ENCODE measurements at regions not wholly inside any gene's neighbourhood (a gene's known extent, or its start where the extent isn't known, plus 50 kb on each side); places are given as distances from the start of the nearest gene placed in this dataset.

- no peak for DNase-seq (ENCODE audit: low spot score)
Observed at GRCh38 chr2:147358375-147358774, 486.5 kb upstream of the ACVR2A start.

DNA sequence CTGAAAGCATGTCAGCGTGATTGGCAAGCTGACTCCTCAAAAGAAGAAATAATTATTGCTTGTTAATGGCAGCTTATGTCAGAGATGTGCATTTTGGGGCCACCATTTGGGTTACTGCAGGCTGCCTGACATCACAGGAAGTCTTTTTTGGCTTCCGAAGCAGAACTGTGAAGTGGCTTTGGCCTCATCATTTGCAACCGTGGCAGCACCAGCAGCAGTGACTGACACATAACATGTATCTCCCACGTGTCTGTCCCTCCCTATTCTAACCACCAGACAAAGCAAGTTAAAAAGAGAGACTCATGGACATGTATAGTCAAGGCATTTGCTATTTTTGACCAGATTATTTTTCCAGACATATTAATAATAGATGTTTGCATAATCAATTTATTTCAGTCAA lies 488.7 kb upstream of the ACVR2A start:
- DNase-seq (ENCODE audit: low spot score): no peak

- no peak for DNase-seq (ENCODE audit: low spot score)
Observed at GRCh38 chr2:147355706-147356105, 489.1 kb upstream of the ACVR2A start.

DNA sequence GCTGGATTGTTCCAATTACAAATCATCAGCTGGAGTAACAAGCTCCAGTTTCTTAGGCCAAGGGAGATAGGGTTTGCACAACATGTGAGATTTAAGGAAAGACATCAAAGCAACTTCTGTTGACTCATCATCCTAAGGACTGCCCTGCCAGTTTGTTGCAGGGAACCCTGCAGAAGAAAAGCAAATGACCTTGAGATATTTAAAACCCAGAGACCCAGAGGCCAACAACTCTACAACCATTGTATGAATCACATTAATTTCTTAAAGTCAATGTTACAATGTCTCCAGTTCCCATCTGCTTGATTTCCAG lies 491.8 kb upstream of the ACVR2A start:
- DNase-seq (ENCODE audit: low spot score): no peak

DNA sequence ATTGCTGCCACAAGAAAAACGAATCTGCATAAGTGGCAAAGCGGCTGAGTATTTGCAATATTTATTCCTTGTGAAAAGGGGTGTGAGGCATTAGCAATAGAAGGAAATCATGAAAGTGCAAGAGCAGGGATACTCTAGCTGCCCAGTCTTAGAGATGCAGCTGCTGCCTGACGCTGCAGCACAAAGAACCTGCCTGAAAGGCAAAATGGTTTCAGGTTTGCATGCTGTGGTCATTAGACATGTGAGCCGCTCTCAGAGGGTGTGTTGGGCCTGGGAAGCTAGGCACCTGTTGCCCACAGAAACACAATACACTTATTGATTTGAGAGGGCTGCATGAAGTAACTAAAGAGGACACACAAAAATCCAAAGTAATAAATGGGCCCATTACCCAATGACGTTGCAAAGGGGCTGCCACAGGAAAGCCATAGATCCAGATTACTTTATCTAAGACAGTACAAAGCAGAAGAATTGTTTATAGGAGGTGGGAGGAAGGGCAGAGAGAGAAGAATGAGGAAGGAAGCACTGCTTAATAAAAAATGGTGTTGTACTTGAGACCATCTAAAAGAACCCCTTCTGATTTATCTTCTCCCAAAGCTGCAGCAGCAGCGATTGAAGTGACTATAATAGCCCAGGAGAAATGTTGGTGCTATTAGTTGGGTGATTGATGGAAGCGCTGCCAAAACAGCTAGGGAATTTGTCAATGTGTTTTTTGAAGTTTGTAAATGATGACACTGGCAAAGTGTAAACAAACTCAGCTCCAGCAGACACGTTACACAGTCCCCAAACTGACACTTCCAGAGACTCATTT lies 492.4 kb upstream of the ACVR2A start:
- no peak for DNase-seq (ENCODE audit: low spot score)

GRCh38 chr2:147351784-147352183 lies 493.0 kb upstream of the ACVR2A start:
- no peak for DNase-seq (ENCODE audit: low spot score)

DNA sequence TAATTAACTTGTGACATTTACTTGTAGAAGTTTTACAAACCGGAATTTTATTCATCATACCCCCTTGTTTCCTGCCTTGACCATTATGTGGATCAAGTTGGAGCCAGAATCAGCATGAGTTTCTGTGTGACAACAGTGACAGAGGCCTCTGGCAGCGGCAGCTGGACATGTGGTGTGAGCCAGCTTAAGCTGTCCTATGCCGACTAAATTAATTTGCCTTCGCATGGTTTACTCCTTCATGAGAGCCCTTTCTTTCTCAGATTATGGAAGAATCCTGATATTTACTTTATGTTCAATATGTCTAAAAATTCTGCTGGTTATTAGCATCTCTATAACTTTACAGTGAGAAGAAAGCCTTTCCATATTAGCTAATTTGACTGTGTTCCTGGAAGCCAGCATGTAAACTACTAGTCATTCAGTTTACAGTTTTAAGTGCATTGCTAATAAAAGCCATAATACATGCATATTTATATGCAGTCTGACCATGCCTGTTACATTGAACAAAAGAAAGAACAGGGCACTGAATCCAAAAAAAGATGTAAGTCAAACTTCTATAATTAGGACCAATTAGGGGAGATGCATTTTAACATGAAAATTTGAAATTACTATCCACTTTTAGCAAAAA lies 495.8 kb upstream of the ACVR2A start:
- DNase-seq (ENCODE audit: low spot score): no peak

- no peak for DNase-seq (ENCODE audit: low spot score)
Observed at GRCh38 chr2:147346142-147346541, 498.7 kb upstream of the ACVR2A start.

DNA sequence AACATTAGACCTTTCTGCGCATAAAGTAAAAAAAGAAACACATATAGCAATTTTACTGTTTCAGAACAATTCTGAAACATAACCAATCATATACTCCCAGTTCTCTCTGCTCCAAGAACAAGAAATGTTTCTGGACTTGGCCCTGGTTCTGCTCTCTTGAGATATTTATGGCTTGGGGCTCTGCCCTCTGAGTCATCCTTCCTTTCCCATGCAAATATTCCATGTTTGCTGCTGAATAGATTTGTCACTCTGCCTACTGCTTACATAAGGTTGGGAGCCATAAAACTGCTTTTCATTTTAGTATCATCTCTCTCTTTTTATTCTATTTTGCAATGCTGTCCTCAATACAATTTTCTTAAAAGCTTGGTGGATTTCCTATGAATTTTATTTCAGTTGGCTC lies 499.6 kb upstream of the ACVR2A start:
- peak; percentile 29 for DNase-seq (ENCODE audit: low spot score)

DNA sequence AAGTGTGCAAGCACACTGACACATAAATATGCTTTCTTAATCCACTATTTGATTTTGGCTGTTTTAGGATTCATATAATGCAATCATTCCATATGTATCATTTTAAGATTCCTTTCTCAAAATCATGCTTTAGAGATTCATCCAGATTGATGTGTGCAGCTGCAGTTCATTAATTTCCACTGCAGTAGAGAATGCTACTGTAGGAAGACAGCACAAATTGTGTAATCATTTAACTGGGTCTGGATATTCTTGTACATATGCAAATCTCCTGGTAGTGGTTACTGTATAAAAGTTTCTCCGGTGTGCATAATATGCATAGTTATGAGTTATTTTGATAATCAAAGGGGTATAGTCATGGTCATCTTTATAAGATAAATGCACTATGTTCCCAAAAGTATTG lies 502.5 kb upstream of the ACVR2A start:
- DNase-seq (ENCODE audit: low spot score): peak; percentile 14

DNA sequence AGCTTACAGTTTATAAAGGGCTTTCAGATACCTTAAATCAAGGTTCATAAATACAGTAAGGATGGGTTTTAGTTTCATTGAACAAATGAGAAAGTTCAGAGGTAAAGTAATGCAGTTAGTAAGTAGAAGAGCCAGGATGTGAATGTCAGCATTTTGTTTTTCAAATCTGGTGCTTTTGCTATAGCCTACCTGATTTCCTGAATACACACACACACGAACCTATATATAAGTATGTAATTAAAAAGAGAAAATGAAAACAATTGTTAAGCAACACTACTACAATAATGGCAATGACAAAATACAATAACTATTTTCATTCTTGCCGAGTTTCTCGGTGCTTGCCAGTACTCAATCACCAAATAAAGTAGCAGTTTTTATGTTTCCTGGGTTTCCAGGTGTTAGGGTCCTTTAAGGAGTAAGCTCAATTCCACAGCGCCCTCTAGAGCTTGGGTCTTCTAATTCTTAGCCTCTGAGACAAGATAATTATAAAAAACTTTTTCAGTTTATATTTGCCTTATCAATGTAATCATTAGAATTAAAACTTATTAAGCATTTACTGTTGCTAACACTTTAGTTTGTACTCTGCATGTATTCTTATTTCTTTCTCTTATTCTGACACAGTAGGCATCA lies 512.9 kb upstream of the ACVR2A start:
- peak; percentile 28 for DNase-seq (ENCODE audit: low spot score)

GRCh38 chr2:147330925-147331324 lies 513.9 kb upstream of the ACVR2A start:
- DNase-seq (ENCODE audit: low spot score): no peak

DNA sequence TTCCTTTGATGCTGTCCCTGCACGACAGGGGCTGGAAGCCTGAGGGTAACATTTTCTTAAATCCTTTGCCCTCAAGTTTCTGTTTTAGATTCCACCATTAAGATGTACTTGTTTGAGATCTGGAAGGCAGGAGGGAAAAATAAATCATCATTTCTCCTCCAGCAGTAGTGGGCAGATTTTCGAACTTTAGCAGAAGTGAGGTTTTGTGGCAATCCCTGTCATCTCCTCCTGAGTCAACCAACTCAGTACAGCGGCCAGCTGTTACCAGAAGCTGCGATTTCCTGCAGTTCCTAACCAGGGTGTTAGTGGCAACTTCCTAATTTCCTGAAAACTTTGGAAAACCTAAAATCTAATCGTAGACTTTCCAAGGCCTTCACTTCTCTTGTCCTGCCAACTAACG lies 517.2 kb upstream of the ACVR2A start:
- DNase-seq (ENCODE audit: low spot score): peak; percentile 34

GRCh38 chr2:147325990-147326389 lies 518.8 kb upstream of the ACVR2A start:
- DNase-seq (ENCODE audit: low spot score): no peak

DNA sequence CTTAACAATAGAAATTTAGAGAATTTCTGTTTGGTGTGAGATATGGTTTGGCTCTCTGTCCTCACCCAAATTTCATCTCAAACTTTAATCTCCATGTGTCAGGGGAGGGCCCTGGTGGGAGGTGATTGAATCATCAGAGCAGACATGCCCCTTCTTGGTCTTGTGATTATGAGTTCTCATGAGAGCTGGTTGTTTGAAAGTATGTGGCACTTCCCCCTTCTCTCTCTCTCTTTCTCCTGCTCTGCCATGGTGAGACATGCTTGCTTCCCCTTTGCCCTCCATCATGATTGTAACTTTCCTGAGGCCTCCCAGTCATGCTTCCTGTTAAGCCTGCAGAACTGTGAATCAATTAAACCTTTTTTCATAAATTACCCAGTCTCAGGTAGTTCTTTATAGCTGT lies 524.7 kb upstream of the ACVR2A start:
- DNase-seq (ENCODE audit: low spot score): no peak

GRCh38 chr2:147311058-147311430 lies 533.8 kb upstream of the ACVR2A start:
- no peak for DNase-seq (ENCODE audit: low spot score)

DNA sequence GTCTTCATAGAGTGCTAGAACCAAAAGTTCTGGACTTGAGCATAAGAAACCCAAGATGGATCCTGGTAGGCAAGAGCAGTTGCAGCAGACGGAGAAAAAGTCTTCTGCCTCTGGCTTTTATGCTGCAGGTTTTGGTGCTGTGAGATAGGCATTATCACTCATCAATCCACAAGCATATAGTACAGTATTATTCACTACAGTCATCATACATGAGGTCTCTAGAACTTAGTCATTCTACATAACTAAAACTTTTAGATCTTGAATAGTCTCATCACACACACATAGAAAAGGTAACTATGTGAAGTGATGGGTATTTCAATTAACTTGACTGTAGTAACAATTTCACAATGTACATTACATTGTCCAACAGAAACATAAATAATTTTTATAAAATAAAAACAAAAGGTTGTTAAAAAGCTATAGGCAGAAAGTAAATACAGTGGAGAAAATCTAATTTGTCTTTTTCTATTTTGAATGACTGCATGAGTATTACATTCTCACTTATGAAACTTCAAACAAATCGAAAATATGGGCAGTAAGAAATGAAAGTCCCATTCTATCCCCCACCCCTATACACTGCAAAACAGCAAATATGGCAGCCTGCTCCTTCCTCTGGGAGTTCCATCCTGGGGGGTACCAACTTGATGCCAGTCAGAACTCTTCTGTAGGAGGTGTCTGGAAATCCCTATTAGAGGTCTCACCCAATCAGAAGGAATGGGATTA lies 534.3 kb upstream of the ACVR2A start:
- no peak for DNase-seq (ENCODE audit: low spot score)

DNA sequence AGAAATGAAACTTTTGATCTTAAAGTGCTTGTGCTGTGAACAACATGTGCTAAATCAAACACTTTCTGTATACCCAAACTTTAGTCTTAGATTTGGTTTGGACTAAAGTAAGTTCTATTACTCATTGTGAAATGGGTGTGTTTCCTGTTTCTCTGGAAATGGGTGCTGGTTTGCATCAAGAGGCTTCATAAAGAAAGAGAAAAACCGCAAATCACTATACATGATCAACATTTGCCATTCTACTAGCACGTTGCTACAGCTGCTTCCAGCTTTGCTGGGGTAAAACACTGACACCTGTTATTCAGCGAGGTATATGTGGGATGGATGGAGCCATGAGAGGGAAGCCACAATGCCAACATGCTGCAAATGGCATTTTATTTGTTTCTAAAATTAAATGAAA lies 547.0 kb upstream of the ACVR2A start:
- no peak for DNase-seq (ENCODE audit: low spot score)

DNA sequence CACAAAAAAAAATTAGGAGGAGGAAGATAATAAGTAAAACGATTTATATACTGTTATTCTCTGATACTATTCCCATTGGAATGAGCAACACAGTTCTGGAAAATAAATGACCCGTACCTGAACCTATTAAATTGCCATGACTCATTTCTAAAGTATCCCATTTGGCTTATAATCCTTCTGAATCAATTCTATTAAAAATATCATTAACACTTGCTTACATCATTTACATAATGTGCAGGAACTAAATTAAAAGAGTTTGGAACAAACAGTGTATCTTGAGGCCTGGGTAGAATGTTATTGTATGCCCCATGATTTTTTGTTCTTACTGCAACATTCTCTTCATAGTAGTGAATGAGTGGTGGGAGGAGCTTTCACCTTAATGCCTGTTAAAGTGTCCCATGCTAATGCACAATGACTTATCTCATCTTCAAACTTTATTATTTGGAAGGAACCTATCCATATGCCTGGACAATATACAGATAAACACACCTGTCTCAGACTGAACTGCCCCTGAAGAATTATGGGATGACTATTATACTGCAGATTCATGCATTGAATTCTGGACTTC lies 549.9 kb upstream of the ACVR2A start:
- DNase-seq (ENCODE audit: low spot score): no peak

DNA sequence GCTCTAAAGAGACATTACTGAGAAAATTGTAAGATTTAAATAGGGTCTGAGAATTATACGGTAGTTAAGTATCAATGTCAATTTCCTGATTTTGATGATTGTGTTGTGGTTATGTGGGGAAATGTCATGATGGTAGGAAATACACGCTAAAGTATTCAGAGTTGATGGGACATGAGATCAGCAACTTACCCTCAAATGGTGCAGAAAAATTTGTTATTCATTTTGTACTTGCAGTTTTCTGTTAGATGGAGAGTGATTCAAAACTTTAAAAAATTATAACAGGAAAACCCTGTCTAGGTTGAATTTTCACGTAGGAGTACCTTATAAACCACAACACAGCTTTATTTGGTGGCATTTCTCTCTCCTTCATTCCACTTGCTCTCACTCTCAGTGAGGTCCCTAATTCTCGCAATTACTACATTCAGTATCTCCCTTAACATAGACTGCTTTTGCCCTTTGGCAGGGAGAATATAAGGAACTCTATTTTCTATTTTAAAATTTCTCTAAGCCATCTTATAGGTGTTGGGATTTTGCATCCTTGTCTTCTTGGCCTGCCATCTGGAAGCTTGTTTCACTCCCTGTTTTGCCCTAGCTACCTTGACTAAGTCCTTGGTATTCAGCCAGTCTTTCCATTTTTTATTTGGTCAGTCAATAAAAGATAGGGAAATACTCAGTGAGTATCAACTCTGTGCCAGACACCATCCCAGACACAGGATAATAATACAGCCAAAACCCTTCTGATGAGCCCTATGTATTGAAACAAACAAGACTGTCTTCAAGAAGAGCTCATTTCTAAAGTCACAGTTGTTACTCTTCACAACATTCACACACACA lies 550.6 kb upstream of the ACVR2A start:
- no peak for DNase-seq (ENCODE audit: low spot score)

GRCh38 chr2:147288131-147288530 lies 556.7 kb upstream of the ACVR2A start:
- DNase-seq (ENCODE audit: low spot score): no peak

DNA sequence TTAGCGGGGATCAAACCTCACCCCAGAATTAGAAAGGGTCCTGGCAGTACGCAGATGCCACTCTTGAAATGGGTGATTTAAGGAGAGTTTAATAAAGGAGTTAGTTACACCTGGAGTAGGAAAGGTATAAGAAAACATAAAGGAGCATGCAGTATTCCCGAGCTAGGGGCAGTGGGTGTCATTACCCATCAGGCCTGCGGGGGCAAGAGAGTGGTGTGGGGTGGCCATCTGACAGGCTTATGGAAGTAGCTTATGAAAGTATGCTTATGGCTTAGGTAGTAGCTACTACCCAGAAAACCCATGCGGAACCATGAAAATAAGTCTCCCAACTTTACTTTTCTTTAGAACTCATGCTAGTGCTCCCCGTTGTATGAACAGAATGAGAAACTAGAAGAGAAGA lies 568.9 kb upstream of the ACVR2A start:
- DNase-seq (ENCODE audit: low spot score): no peak

Data from GM03348 (cell line).